A549 (cell line): ENCODE measurements at regions not wholly inside any gene's neighbourhood (a gene's known extent, or its start where the extent isn't known, plus 50 kb on each side); places are given as distances from the start of the nearest gene placed in this dataset.

Experiments
- CTCF ChIP-seq: fragments of >200 bp; sonication (Bioruptor Twin); formaldehyde crosslinking; IDR thresholded peaks from 3 replicates; pipeline ENCODE4 v1.5.1; 2016
- E2F6 ChIP-seq: IDR thresholded peaks from 2 replicates; pipeline ENCODE4 v1.6.1; 2012; ENCODE audit warnings: low read depth, borderline replicate concordance
- HOXA7 ChIP-seq: fragments of 250-450 bp; sonication (Bioruptor Pico); IDR thresholded peaks from 2 replicates; pipeline ENCODE4 v1.5.0; 2020; ENCODE audit warnings: mild to moderate bottlenecking, moderate library complexity
- JUNB ChIP-seq: fragments of >200 bp; sonication (Bioruptor Twin); formaldehyde crosslinking; IDR thresholded peaks from 2 replicates; pipeline ENCODE4 v1.6.1; 2016
- MAX ChIP-seq: IDR thresholded peaks from 2 replicates; pipeline ENCODE4 v1.6.1; 2012
- MAZ ChIP-seq: fragments of 150-350 bp; IDR thresholded peaks from 2 replicates; pipeline ENCODE4 v1.6.1; 2014; ENCODE audit warnings: antibody characterized with exemption, low read depth, low read length, borderline replicate concordance
- RNF2 ChIP-seq: fragments of 200-600 bp; sonication (generic); IDR thresholded peaks from 2 replicates; pipeline ENCODE4 v1.6.1; 2016; ENCODE audit warnings: low read depth, mild to moderate bottlenecking, antibody characterized with exemption, moderate library complexity, borderline replicate concordance
- USF2 ChIP-seq: fragments of 450-650 bp; IDR thresholded peaks from 2 replicates; pipeline ENCODE4 v1.6.1; 2014; ENCODE audit warnings: antibody characterized with exemption

GRCh38 chr18:8893628-8894231, 188.4 kb downstream of the MTCL1 start:
- TF ChIP-seq CTCF = no peak
- TF ChIP-seq JUNB = no peak
- TF ChIP-seq MAZ = no peak
- TF ChIP-seq RNF2 = no peak
- TF ChIP-seq HOXA7 (CRISPR knock-in tag) = no peak
- no peak for TF ChIP-seq E2F6
- TF ChIP-seq USF2 = no peak
- TF ChIP-seq MAX = no peak
